SH-SY5Y (cell line): ENCODE measurements at regions not wholly inside any gene's neighbourhood (a gene's known extent, or its start where the extent isn't known, plus 50 kb on each side); places are given as distances from the start of the nearest gene placed in this dataset.

Experiments used
- GATA2 ChIP-seq: IDR thresholded peaks from 2 replicates; pipeline ENCODE4 v1.6.1; 2011; ENCODE audit warnings: mild to moderate bottlenecking, low read depth, low read length
- GATA3 ChIP-seq: IDR thresholded peaks from 2 replicates; pipeline ENCODE4 v1.6.1; 2011; ENCODE audit warnings: low read depth, mild to moderate bottlenecking, low read length, moderate library complexity

- TF ChIP-seq GATA2 (no peak), GATA3 (no peak)
Observed at GRCh38 chr16:86245351-86245750, 265.0 kb upstream of the FOXF1 start.
